Endothelial cell of umbilical vein (primary cell): ENCODE measurements at regions not wholly inside any gene's neighbourhood (a gene's known extent, or its start where the extent isn't known, plus 50 kb on each side); places are given as distances from the start of the nearest gene placed in this dataset.

Source experiments
- BruUV-seq: library from RNA; stranded (reverse); fragments of 400-500 nt; replicated peaks from 2 replicates; lab custom pipeline; 2021; lab: Mats Ljungman, UMichigan
- CTCF ChIA-PET: fragments of 300-600, 350-600 bp; sonication (Branson Sonifier 250); formaldehyde crosslinking; loops from one replicate; lab custom pipeline; 2021; ENCODE audit warnings: antibody characterized with exemption, inconsistent platforms; lab: Charles Lee
- POLR2A ChIA-PET: fragments of 300-600, 350-600 bp; sonication (Branson Sonifier 250); formaldehyde crosslinking; loops from one replicate; lab custom pipeline; 2021; ENCODE audit warnings: antibody characterized with exemption, inconsistent platforms; lab: Charles Lee
- DNase-seq: peaks from one replicate; pipeline ENCODE4 v3.0.0-alpha.2; 2011; ENCODE audit warnings: low read depth, low spot score
- FAIRE-seq: peaks from 2 replicates; lab custom pipeline; 2011; peaks lifted over from hg19 to GRCh38; lab: Jason Lieb, UNC
- H2AFZ ChIP-seq: 2 replicates; pipeline ENCODE4 v1.6.0; 2012; ENCODE audit warnings: low read depth, low read length, control low read depth, inconsistent platforms
- H3K27ac ChIP-seq: 2 replicates; pipeline ENCODE4 v1.5.1; 2011; ENCODE audit warnings: low read depth, mild to moderate bottlenecking, control low read depth, low read length, moderate library complexity; ENCODE audit not compliant: insufficient read depth
- H3K27me3 ChIP-seq, 2 experiments: 2 replicates each; pipeline versions ENCODE4 v1.6.0 to v1.6.1; 2011; ENCODE audit warnings: low read length in 2 of 2, mixed read lengths in 1 of 2; ENCODE audit not compliant: control insufficient read depth in 2 of 2, insufficient read depth in 2 of 2
- H3K36me3 ChIP-seq, 2 experiments: 2 replicates in 1 of 2; 3 replicates in 1 of 2; pipeline ENCODE4 v1.5.1; 2011; ENCODE audit warnings: low read length in 2 of 2, mild to moderate bottlenecking in 1 of 2, moderate library complexity in 1 of 2; ENCODE audit not compliant: control insufficient read depth in 2 of 2, insufficient read depth in 2 of 2; ENCODE audit errors: extremely low read depth in 1 of 2
- H3K4me1 ChIP-seq: 3 replicates; pipeline ENCODE4 v1.5.1; 2011; ENCODE audit warnings: mild to moderate bottlenecking, low read length; ENCODE audit not compliant: control insufficient read depth, insufficient read depth; ENCODE audit errors: extremely low read depth
- H3K4me2 ChIP-seq: 2 replicates; pipeline ENCODE4 v1.6.1; 2011; ENCODE audit warnings: low read length, control low read depth, mixed read lengths; ENCODE audit not compliant: insufficient read depth
- H3K4me3 ChIP-seq, 3 experiments: fragments of 200-600 bp in 1 of 3; sonication (generic), shearing (Covaris generic) in 1 of 3; replicated peaks in 1 of 3; 2 replicates each; pipeline ENCODE4 v1.5.1; 2011 to 2016; ENCODE audit warnings: control low read depth in 3 of 3, low read length in 3 of 3, mild to moderate bottlenecking in 2 of 3, inconsistent platforms in 1 of 3, low read depth in 1 of 3, moderate library complexity in 1 of 3; ENCODE audit not compliant: insufficient read depth in 1 of 3
- H3K79me2 ChIP-seq: 2 replicates; pipeline ENCODE4 v1.6.0; 2012; ENCODE audit warnings: low read length, inconsistent platforms; ENCODE audit not compliant: control insufficient read depth, insufficient read depth
- H3K9ac ChIP-seq: replicated peaks from 2 replicates; pipeline ENCODE3; 2011; ENCODE audit warnings: low read length, control low read depth; ENCODE audit not compliant: insufficient read depth; ENCODE audit errors: extremely low read depth
- H3K9me1 ChIP-seq: replicated peaks from 3 replicates; pipeline ENCODE4 v1.6.0; 2011; ENCODE audit warnings: mild to moderate bottlenecking, low read length; ENCODE audit not compliant: control insufficient read depth, insufficient read depth; ENCODE audit errors: extremely low read depth
- H3K9me3 ChIP-seq: replicated peaks from 2 replicates; pipeline ENCODE4 v1.5.1; 2012; ENCODE audit warnings: low read length, inconsistent platforms; ENCODE audit not compliant: control insufficient read depth, insufficient read depth
- H4K20me1 ChIP-seq: replicated peaks from 2 replicates; pipeline ENCODE3; 2011; ENCODE audit warnings: mild to moderate bottlenecking, low read length; ENCODE audit not compliant: control insufficient read depth, insufficient read depth; ENCODE audit errors: extremely low read depth
- POLR2A ChIP-seq: IDR thresholded peaks from 2 replicates; pipeline ENCODE4 v1.6.1; 2012; ENCODE audit warnings: low read depth, mild to moderate bottlenecking, control low read depth, low read length
- POLR2AphosphoS5 ChIP-seq: IDR thresholded peaks from 2 replicates; pipeline ENCODE4 v1.6.1; 2012; ENCODE audit warnings: low read depth, mild to moderate bottlenecking, control low read depth, low read length, moderate library complexity; ENCODE audit not compliant: insufficient read depth
- dilution Hi-C: fragments of 300-500 bp; cut with MboI; formaldehyde crosslinking; loops from one replicate; pipeline ENCODE4 v1.15.0; 2019; ENCODE audit warnings: low sequenced_read_pairs; ENCODE audit not compliant: extremely low pct_ligation_motif_present
- intact Hi-C: fragments of 100-400 bp; cut with micrococcal nuclease; formaldehyde crosslinking; loops from one replicate; pipeline ENCODE4 v1.10.0; 2022
- TF ChIP-seq, protein P1 (sequence below), 2 donors: IDR thresholded peaks; 1 replicate in 1 of 2; 2 replicates in 1 of 2; pipeline ENCODE4 v1.5.1; 2011; ENCODE audit warnings: low read length in 2 of 2, mild to moderate bottlenecking in 2 of 2, moderate library complexity in 2 of 2, control low read depth in 1 of 2, inconsistent platforms in 1 of 2, low read depth in 1 of 2; ENCODE audit not compliant: insufficient read depth in 1 of 2; ENCODE audit errors: extremely low read depth in 1 of 2
- TF ChIP-seq, protein P2 (sequence below): IDR thresholded peaks from 2 replicates; pipeline ENCODE4 v1.6.1; 2011; ENCODE audit not compliant: insufficient read depth, insufficient read length

DNA sequence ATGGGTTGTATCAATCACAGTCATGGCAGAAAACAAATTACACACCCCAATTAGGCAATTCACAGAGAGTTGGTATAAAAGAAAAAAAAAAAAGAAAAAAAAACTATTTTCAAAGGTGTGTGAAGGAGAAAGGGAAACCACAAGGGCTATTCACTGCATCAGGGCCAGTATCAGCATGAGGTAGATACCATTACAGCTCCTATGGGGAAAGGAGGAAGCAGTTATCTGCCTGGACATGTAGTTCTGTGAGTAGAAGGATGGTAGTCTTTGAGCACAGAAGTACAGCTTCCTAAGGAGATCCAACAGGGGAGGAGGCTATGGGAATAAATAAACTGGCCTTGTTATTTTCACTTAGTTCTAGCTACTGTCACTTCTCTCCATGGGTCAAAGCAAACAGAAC, 746.1 kb downstream of the LUZP2 start:
- no peak overlapping the region for H3K4me2 ChIP-seq
- H3K79me2 ChIP-seq = no peaks in the 10 kb centered on the region
- no peak for DNase-seq
- dilution Hi-C loops (no loop called here), intact Hi-C loops (no loop called here)
- no peaks in the 10 kb centered on the region for H3K27me3 ChIP-seq
- no peaks in the 10 kb centered on the region for H4K20me1 ChIP-seq
- no peak for FAIRE-seq
- H3K4me3 ChIP-seq = no peak overlapping the region
- no peaks in the 10 kb centered on the region for H3K36me3 ChIP-seq
- no peaks in the 10 kb centered on the region for H3K4me1 ChIP-seq
- CTCF ChIA-PET = no interaction called here
- TF ChIP-seq, protein P1, sequence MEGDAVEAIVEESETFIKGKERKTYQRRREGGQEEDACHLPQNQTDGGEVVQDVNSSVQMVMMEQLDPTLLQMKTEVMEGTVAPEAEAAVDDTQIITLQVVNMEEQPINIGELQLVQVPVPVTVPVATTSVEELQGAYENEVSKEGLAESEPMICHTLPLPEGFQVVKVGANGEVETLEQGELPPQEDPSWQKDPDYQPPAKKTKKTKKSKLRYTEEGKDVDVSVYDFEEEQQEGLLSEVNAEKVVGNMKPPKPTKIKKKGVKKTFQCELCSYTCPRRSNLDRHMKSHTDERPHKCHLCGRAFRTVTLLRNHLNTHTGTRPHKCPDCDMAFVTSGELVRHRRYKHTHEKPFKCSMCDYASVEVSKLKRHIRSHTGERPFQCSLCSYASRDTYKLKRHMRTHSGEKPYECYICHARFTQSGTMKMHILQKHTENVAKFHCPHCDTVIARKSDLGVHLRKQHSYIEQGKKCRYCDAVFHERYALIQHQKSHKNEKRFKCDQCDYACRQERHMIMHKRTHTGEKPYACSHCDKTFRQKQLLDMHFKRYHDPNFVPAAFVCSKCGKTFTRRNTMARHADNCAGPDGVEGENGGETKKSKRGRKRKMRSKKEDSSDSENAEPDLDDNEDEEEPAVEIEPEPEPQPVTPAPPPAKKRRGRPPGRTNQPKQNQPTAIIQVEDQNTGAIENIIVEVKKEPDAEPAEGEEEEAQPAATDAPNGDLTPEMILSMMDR (IDR thresholded peaks at IDR 0.05; ENCODE audit: extremely low read depth in 1 of 2, insufficient read depth in 1 of 2, low read depth in 1 of 2, low read length in 2 of 2) = no peak
- TF ChIP-seq POLR2A = no peak
- no peak for TF ChIP-seq POLR2AphosphoS5
- no peak overlapping the region for H2AFZ ChIP-seq
- no peaks in the 10 kb centered on the region for H3K9me1 ChIP-seq
- no TSS peak for BruUV-seq
- H3K9me3 ChIP-seq = no peaks in the 10 kb centered on the region
- H3K27ac ChIP-seq = no peak overlapping the region
- POLR2A ChIA-PET = no interaction called here
- no peak overlapping the region for H3K9ac ChIP-seq

DNA sequence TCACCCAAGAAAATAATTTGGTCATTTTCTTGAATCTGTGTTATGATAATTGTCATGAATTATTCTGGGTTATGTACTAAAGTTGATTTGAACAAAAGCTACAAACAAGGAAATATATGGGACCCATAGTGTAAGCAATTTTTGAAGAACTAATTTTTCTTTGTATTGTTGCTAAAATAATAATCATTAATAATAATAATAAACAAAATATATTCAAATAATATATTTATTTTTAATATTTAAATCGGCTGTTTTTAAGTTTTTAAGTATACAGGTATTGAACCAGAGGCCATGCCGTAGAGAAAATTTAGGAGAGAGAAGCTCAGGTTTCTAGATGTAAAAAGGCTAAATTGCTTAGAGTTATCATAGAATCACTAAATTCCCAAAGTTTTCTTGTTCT, 747.3 kb downstream of the LUZP2 start:
- Histone ChIP-seq H3K27me3 (no peaks in the 10 kb centered on the region), H3K4me2 (no peak overlapping the region), H3K4me1 (no peaks in the 10 kb centered on the region), H3K9me1 (no peaks in the 10 kb centered on the region), H3K9ac (no peak overlapping the region), H3K79me2 (no peaks in the 10 kb centered on the region), H2AFZ (no peak overlapping the region), H3K27ac (no peak overlapping the region), H3K36me3 (no peaks in the 10 kb centered on the region), H3K4me3 (no peak overlapping the region), H4K20me1 (no peaks in the 10 kb centered on the region), H3K9me3 (no peaks in the 10 kb centered on the region)
- FAIRE-seq (no peak), DNase-seq (no peak)
- TF ChIP-seq POLR2A (no peak), POLR2AphosphoS5 (no peak)
- TF ChIP-seq, protein P1 (IDR thresholded peaks at IDR 0.05; ENCODE audit: extremely low read depth in 1 of 2, insufficient read depth in 1 of 2, low read depth in 1 of 2, low read length in 2 of 2) = no peak
- TF ChIP-seq, protein P2, sequence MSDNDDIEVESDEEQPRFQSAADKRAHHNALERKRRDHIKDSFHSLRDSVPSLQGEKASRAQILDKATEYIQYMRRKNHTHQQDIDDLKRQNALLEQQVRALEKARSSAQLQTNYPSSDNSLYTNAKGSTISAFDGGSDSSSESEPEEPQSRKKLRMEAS = no peak
- dilution Hi-C loops (no loop called here), intact Hi-C loops (no loop called here)
- CTCF ChIA-PET = no interaction called here
- POLR2A ChIA-PET = no interaction called here
- no TSS peak for BruUV-seq
